GM10266 (cell line): ENCODE measurements at regions not wholly inside any gene's neighbourhood (a gene's known extent, or its start where the extent isn't known, plus 50 kb on each side); places are given as distances from the start of the nearest gene placed in this dataset.
A peak's percentile ranks its signal among the peaks of the same experiment; 100 is the strongest.

Source experiments
- DNase-seq: peaks from one replicate; pipeline ENCODE4 v3.0.0; 2012; ENCODE audit errors: extremely low spot score
- TF ChIP-seq, protein P1 (sequence below): IDR thresholded peaks from 2 replicates; pipeline ENCODE4 v1.5.1; 2012; ENCODE audit warnings: mild to moderate bottlenecking, low read depth; ENCODE audit not compliant: control insufficient read depth, insufficient read depth; ENCODE audit errors: missing control alignments

- TF ChIP-seq, protein P1, sequence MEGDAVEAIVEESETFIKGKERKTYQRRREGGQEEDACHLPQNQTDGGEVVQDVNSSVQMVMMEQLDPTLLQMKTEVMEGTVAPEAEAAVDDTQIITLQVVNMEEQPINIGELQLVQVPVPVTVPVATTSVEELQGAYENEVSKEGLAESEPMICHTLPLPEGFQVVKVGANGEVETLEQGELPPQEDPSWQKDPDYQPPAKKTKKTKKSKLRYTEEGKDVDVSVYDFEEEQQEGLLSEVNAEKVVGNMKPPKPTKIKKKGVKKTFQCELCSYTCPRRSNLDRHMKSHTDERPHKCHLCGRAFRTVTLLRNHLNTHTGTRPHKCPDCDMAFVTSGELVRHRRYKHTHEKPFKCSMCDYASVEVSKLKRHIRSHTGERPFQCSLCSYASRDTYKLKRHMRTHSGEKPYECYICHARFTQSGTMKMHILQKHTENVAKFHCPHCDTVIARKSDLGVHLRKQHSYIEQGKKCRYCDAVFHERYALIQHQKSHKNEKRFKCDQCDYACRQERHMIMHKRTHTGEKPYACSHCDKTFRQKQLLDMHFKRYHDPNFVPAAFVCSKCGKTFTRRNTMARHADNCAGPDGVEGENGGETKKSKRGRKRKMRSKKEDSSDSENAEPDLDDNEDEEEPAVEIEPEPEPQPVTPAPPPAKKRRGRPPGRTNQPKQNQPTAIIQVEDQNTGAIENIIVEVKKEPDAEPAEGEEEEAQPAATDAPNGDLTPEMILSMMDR, result no peak
- DNase-seq, result no peak
Observed at GRCh38 chr2:57542081-57542480, 504.5 kb upstream of the VRK2 start.

GRCh38 chr2:57543211-57543610, 503.4 kb upstream of the VRK2 start:
- TF ChIP-seq, protein P1, result no peak
- no peak for DNase-seq

GRCh38 chr2:57544624-57545023, 502.0 kb upstream of the VRK2 start:
- TF ChIP-seq, protein P1, result no peak
- no peak for DNase-seq

- TF ChIP-seq, protein P1, result no peak
- no peak for DNase-seq
Observed at GRCh38 chr2:57546478-57546877, 500.1 kb upstream of the VRK2 start.

GRCh38 chr2:57549642-57550102, 496.9 kb upstream of the VRK2 start:
- TF ChIP-seq, protein P1, result peak; percentile 61
- DNase-seq, result peak; percentile 7

- TF ChIP-seq, protein P1, result no peak
- no peak for DNase-seq
Observed at GRCh38 chr2:57550912-57551311, 495.7 kb upstream of the VRK2 start.

DNA sequence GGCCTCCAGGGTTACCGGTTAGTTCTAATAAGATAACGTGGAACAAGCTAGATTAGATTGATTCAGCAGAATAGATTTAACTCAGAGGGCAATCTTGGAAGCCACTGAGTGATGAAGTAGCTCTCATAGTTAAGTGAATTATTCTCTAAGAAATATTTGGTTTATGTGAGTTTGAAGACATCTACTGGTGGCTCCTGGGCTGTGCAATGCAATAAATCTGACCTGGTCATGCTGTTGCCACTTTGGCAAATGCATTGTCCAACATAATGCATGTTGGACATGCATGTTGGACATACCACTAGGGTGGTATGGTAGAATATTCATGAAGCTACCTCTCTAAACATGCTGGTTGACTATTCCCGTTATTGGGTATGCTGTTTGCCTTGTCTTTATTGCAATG, 493.7 kb upstream of the VRK2 start:
- DNase-seq, result no peak
- TF ChIP-seq, protein P1, result no peak

DNA sequence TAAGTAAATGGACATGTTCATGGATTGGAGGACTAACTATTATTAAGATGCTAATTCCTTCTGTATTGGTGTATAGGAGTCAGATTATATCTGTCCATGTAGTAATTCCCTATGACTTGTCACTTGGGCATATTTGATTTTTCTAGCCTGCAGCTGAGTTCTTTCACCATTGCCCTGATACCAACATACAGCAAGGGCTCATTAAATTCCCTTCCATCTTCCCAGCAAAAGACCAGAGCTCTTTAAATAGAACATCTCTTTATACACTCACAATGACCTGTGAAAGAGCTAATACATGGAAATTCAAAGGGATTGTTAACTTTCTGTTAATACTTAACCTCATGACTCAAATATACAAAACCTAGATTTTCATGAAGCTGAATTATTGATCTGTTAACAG, 492.3 kb upstream of the VRK2 start:
- TF ChIP-seq, protein P1, result no peak
- no peak for DNase-seq
